ENCODE measurements at regions not wholly inside any gene's neighbourhood (a gene's known extent, or its start where the extent isn't known, plus 50 kb on each side); places are given as distances from the start of the nearest gene placed in this dataset.
"Not testable (repeated sequence)": the region's sequence is repeated elsewhere in the genome, so short reads cannot be mapped to it uniquely, and the experiment has no call there.

DNA sequence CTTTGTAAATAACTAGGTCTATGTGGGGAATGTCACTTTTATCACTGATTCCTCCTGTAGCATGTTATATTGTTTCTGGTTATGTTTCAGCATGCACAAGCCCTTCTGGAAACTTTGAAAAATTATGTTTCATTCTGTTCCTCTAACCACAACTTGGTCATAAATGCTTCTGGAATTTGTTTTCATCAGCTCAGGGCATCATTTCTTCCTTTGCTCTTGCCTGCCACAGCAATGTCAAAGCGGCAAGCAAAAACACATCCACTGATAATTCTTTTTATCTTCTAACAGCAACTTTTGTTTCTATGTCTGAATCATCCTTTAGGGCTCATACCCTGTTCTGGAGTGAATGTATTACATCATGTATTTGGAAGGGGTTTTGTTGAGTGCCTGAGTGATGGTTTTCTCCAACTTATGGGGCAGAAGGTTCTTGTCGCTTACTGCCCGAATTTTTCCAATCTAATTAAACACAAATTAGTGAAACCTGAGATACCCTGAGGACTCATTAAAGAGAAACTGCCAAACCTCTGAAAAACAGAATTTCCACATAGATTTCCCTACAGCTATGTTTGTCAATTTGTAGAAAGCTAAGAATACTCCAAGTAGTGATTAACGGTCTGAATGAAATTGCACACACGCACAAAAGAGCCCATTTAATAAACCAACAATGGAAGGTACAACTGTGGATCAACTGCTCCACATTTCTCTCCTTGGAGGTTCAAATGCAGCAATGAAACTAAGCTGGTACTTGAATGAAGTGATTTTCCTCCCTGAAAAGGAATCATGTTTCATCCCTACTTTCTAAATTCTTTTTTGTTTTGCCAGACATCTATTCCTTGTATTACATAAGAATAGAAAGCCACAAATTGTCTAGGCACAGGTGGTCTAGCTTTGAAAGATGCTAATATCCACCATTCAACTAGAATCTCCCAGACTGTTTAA, 173.5 kb upstream of the KRR1 start:
- POLR2A ChIA-PET (ENCODE audit: partially characterized antibody), result no interaction called here
- Histone ChIP-seq H3K27ac (ENCODE audit: low read depth, low read length) (no peak overlapping the region), H3K9me3 (ENCODE audit: control insufficient read depth in 1 of 2, low read length in 2 of 2) (no peaks in the 10 kb centered on the region), H3K4me3 (ENCODE audit: low read length in 2 of 2) (no peak overlapping the region), H3K4me1 (ENCODE audit: insufficient read depth, low read length) (no peaks in the 10 kb centered on the region), H3K27me3 (ENCODE audit: insufficient read depth, low read length) (no peaks in the 10 kb centered on the region), H3K36me3 (ENCODE audit: insufficient read depth, low read length) (no peaks in the 10 kb centered on the region)
- H3K4me3 Mint-ChIP-seq, result no peak overlapping the region
- peaks cover 0 to 6% (median 0%) of the 10 kb centered on the region in 8 donors for H3K9me3 Mint-ChIP-seq
- H3K36me3 Mint-ChIP-seq, result no peaks in the 10 kb centered on the region
- intact Hi-C loops (cut with micrococcal nuclease), result no loop called here
- H3K27ac Mint-ChIP-seq, result no peak overlapping the region
- H3K27me3 Mint-ChIP-seq, result no peaks in the 10 kb centered on the region
- H3K4me1 Mint-ChIP-seq, result no peaks in the 10 kb centered on the region
- DNase-seq, result no peak
- CTCF ChIA-PET (ENCODE audit: partially characterized antibody), result no interaction called here

DNA sequence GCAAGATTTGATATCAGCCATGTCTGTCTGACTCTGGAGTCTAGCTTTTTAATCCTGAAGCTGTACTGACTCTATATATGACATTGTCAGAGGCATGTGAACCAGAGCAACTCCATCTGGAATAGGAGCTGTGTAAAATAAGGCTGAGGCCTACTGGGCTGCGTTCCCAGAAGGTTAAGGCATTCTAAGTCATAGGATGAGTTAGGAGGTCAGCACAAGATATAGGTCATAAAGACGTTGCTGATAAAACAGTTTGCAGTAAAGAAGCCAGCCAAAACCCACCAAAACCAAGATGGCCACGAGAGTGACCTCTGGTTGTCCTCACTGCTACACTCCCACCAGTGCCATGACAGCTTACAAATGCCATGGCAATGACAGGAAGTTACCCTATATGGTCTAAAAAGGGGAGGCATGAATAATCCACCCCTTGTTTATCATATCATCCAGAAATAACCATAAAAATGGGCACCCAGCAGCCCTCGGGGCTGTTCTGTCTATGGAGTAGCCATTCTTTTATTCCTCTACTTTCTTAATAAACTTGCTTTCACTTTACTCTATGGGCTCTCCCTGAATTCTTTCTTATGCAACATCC, 172.7 kb upstream of the KRR1 start:
- H3K9me3 Mint-ChIP-seq; H3K9me3 ChIP-seq (ENCODE audit: control insufficient read depth in 1 of 2, low read length in 2 of 2); H3K27me3 Mint-ChIP-seq; POLR2A ChIA-PET (ENCODE audit: partially characterized antibody); intact Hi-C loops (cut with micrococcal nuclease); H3K36me3 Mint-ChIP-seq; H3K36me3 ChIP-seq (ENCODE audit: insufficient read depth, low read length); DNase-seq; H3K27ac Mint-ChIP-seq; H3K27ac ChIP-seq (ENCODE audit: low read depth, low read length); CTCF ChIA-PET (ENCODE audit: partially characterized antibody); H3K4me1 Mint-ChIP-seq; H3K27me3 ChIP-seq (ENCODE audit: insufficient read depth, low read length); H3K4me1 ChIP-seq (ENCODE audit: insufficient read depth, low read length); H3K4me3 Mint-ChIP-seq; H3K4me3 ChIP-seq (ENCODE audit: low read length in 2 of 2): not testable (repeated sequence)

- POLR2A ChIA-PET (ENCODE audit: partially characterized antibody), result no interaction called here
- Mint-ChIP-seq H3K27me3 (no peaks in the 10 kb centered on the region), H3K9me3 (peaks cover 0 to 6% (median 0%) of the 10 kb centered on the region in 8 donors), H3K4me1 (no peaks in the 10 kb centered on the region), H3K36me3 (no peaks in the 10 kb centered on the region), H3K4me3 (no peak overlapping the region), H3K27ac (no peak overlapping the region)
- H3K27ac ChIP-seq (ENCODE audit: low read depth, low read length), result no peak overlapping the region
- H3K36me3 ChIP-seq (ENCODE audit: insufficient read depth, low read length), result no peaks in the 10 kb centered on the region
- H3K4me1 ChIP-seq (ENCODE audit: insufficient read depth, low read length), result no peaks in the 10 kb centered on the region
- no peak for DNase-seq
- H3K27me3 ChIP-seq (ENCODE audit: insufficient read depth, low read length), result no peaks in the 10 kb centered on the region
- no peaks in the 10 kb centered on the region for H3K9me3 ChIP-seq (ENCODE audit: control insufficient read depth in 1 of 2, low read length in 2 of 2)
- CTCF ChIA-PET (ENCODE audit: partially characterized antibody), result no interaction called here
- intact Hi-C loops (cut with micrococcal nuclease), result no loop called here
- no peak overlapping the region for H3K4me3 ChIP-seq (ENCODE audit: low read length in 2 of 2)
These were observed 171.8 kb upstream of the KRR1 start for GRCh38 chr12:75683220-75683619.

DNA sequence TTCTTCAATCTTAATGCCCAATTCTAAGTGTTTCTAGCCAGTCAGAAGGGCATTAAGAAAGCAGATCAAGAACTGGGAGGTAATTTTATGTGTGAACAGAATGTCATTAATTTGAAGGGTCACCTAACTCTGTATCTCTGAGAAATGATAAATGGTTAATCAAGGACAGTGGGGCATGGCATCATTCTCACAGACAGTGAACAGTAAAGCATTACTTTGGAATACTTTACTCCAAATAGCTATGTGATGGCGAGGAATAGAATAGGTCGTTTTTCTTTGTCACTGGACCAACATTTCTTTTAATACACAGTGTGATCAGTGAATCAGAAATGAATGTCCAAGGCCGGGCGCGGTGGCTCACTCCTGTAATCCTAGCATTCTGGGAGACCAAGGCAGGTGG, 166.1 kb upstream of the KRR1 start:
- Mint-ChIP-seq H3K4me1 (no peaks in the 10 kb centered on the region), H3K27me3 (no peaks in the 10 kb centered on the region), H3K9me3 (peaks cover 0 to 4% (median 0%) of the 10 kb centered on the region in 8 donors), H3K27ac (no peak overlapping the region), H3K36me3 (no peaks in the 10 kb centered on the region), H3K4me3 (no peak overlapping the region)
- Histone ChIP-seq H3K4me3 (ENCODE audit: low read length in 2 of 2) (no peak overlapping the region), H3K27ac (ENCODE audit: low read depth, low read length) (no peak overlapping the region), H3K27me3 (ENCODE audit: insufficient read depth, low read length) (no peaks in the 10 kb centered on the region), H3K4me1 (ENCODE audit: insufficient read depth, low read length) (no peaks in the 10 kb centered on the region), H3K9me3 (ENCODE audit: control insufficient read depth in 1 of 2, low read length in 2 of 2) (no peaks in the 10 kb centered on the region), H3K36me3 (ENCODE audit: insufficient read depth, low read length) (no peaks in the 10 kb centered on the region)
- intact Hi-C loops (cut with micrococcal nuclease), result no loop called here
- CTCF ChIA-PET (ENCODE audit: partially characterized antibody), result no interaction called here
- DNase-seq, result no peak
- POLR2A ChIA-PET (ENCODE audit: partially characterized antibody), result no interaction called here

- Mint-ChIP-seq H3K27ac (no peak overlapping the region), H3K9me3 (no peaks in the 10 kb centered on the region), H3K4me3 (no peak overlapping the region), H3K36me3 (no peaks in the 10 kb centered on the region), H3K27me3 (no peaks in the 10 kb centered on the region), H3K4me1 (no peaks in the 10 kb centered on the region)
- no peaks in the 10 kb centered on the region for H3K4me1 ChIP-seq (ENCODE audit: insufficient read depth, low read length)
- no peak overlapping the region for H3K4me3 ChIP-seq (ENCODE audit: low read length in 2 of 2)
- ChIA-PET POLR2A (ENCODE audit: partially characterized antibody) (no interaction called here), CTCF (ENCODE audit: partially characterized antibody) (no interaction called here)
- H3K27me3 ChIP-seq (ENCODE audit: insufficient read depth, low read length), result no peaks in the 10 kb centered on the region
- DNase-seq, result no peak
- H3K27ac ChIP-seq (ENCODE audit: low read depth, low read length), result no peak overlapping the region
- intact Hi-C loops (cut with micrococcal nuclease), result no loop called here
- no peaks in the 10 kb centered on the region for H3K9me3 ChIP-seq (ENCODE audit: control insufficient read depth in 1 of 2, low read length in 2 of 2)
- H3K36me3 ChIP-seq (ENCODE audit: insufficient read depth, low read length), result no peaks in the 10 kb centered on the region
These were observed 163.0 kb upstream of the KRR1 start for GRCh38 chr12:75674393-75674792.

DNA sequence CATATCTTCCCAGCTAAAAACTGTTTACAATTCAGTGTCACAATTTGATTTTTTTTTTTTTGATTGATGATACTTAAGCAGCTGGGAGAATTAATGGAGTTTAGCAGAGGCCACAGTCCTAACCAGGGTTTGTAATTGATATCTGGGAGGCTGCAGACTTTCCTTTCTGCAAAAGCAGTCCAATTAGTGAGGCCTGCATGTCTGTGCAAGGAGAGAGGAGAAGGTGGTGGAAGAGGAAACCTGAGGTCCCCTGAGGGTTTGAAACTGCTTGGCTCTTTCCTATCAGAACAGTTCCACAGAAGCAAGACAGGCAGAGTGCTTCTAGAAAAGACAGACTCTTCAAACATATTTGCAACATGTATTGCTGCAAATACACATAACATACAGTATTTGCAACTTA, 160.8 kb upstream of the KRR1 start:
- no peak overlapping the region for H3K4me3 Mint-ChIP-seq
- intact Hi-C loops (cut with micrococcal nuclease), result no loop called here
- Histone ChIP-seq H3K27me3 (ENCODE audit: insufficient read depth, low read length) (no peaks in the 10 kb centered on the region), H3K36me3 (ENCODE audit: insufficient read depth, low read length) (no peaks in the 10 kb centered on the region), H3K9me3 (ENCODE audit: control insufficient read depth in 1 of 2, low read length in 2 of 2) (no peaks in the 10 kb centered on the region), H3K4me1 (ENCODE audit: insufficient read depth, low read length) (no peaks in the 10 kb centered on the region), H3K4me3 (ENCODE audit: low read length in 2 of 2) (no peak overlapping the region), H3K27ac (ENCODE audit: low read depth, low read length) (no peak overlapping the region)
- no peaks in the 10 kb centered on the region for H3K36me3 Mint-ChIP-seq
- POLR2A ChIA-PET (ENCODE audit: partially characterized antibody), result no interaction called here
- no peaks in the 10 kb centered on the region for H3K27me3 Mint-ChIP-seq
- no peaks in the 10 kb centered on the region for H3K9me3 Mint-ChIP-seq
- CTCF ChIA-PET (ENCODE audit: partially characterized antibody), result no interaction called here
- H3K4me1 Mint-ChIP-seq, result no peaks in the 10 kb centered on the region
- H3K27ac Mint-ChIP-seq, result no peak overlapping the region
- no peak for DNase-seq

DNA sequence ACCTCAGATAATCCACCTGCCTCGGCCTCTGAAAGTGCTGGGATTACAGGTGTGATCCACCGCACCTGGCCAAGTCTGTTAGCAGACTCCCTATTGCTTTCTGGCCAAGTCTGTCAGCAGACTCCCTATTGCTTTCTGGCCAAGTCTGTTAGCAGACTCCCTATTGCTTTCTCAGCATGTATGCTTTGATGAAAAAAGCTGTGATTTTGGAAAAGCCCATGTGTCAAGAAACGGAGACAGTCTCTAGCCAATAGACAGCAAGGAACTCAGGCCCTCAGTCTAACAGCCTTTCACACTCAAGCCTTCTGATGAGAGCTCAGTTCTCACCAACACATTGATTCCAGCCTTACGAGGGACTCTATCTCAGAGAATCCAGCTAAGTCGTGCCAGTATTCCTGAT, 158.8 kb upstream of the KRR1 start:
- no peaks in the 10 kb centered on the region for H3K36me3 ChIP-seq (ENCODE audit: insufficient read depth, low read length)
- ChIA-PET CTCF (ENCODE audit: partially characterized antibody) (no interaction called here), POLR2A (ENCODE audit: partially characterized antibody) (no interaction called here)
- H3K27ac ChIP-seq (ENCODE audit: low read depth, low read length), result no peak overlapping the region
- Mint-ChIP-seq H3K4me3 (no peak overlapping the region), H3K9me3 (no peaks in the 10 kb centered on the region), H3K36me3 (no peaks in the 10 kb centered on the region), H3K4me1 (no peaks in the 10 kb centered on the region), H3K27ac (no peak overlapping the region), H3K27me3 (no peaks in the 10 kb centered on the region)
- H3K4me1 ChIP-seq (ENCODE audit: insufficient read depth, low read length), result no peaks in the 10 kb centered on the region
- intact Hi-C loops (cut with micrococcal nuclease), result no loop called here
- DNase-seq, result no peak
- no peak overlapping the region for H3K4me3 ChIP-seq (ENCODE audit: low read length in 2 of 2)
- H3K9me3 ChIP-seq (ENCODE audit: control insufficient read depth in 1 of 2, low read length in 2 of 2), result no peaks in the 10 kb centered on the region
- H3K27me3 ChIP-seq (ENCODE audit: insufficient read depth, low read length), result no peaks in the 10 kb centered on the region
